NCI-H345 (cell line): ENCODE measurements at regions not wholly inside any gene's neighbourhood (a gene's known extent, or its start where the extent isn't known, plus 50 kb on each side); places are given as distances from the start of the nearest gene placed in this dataset.
"Not testable (repeated sequence)": the region's sequence is repeated elsewhere in the genome, so short reads cannot be mapped to it uniquely, and the experiment has no call there.

ENCODE experiments used
- DNase-seq: peaks from one replicate; lab custom pipeline; 2025; lab: John Stamatoyannopoulos, UW

- DNase-seq: peak; percentile 14
Measured at GRCh38 chr2:16392647-16393499, 272.8 kb downstream of the CYRIA start.

GRCh38 chr2:16391986-16392385 lies 273.6 kb downstream of the CYRIA start:
- no peak for DNase-seq

GRCh38 chr2:16390561-16390960 lies 275.1 kb downstream of the CYRIA start:
- DNase-seq: no peak

- no peak for DNase-seq
Measured at GRCh38 chr2:16389611-16390010, 276.0 kb downstream of the CYRIA start.

- not testable (repeated sequence) for DNase-seq
Measured at GRCh38 chr2:16388199-16388830, 277.3 kb downstream of the CYRIA start.

- DNase-seq: no peak
Measured at GRCh38 chr2:16387461-16387984, 278.1 kb downstream of the CYRIA start.

GRCh38 chr2:16386431-16386830 lies 279.2 kb downstream of the CYRIA start:
- DNase-seq: no peak

- no peak for DNase-seq
Measured at GRCh38 chr2:16386031-16386430, 279.6 kb downstream of the CYRIA start.

GRCh38 chr2:16385341-16385740 lies 280.3 kb downstream of the CYRIA start:
- no peak for DNase-seq

- no peak for DNase-seq
Measured at GRCh38 chr2:16383411-16383810, 282.2 kb downstream of the CYRIA start.

GRCh38 chr2:16382451-16382850 lies 283.2 kb downstream of the CYRIA start:
- no peak for DNase-seq

GRCh38 chr2:16381511-16381910 lies 284.1 kb downstream of the CYRIA start:
- no peak for DNase-seq

GRCh38 chr2:16379901-16380300 lies 285.7 kb downstream of the CYRIA start:
- not testable (repeated sequence) for DNase-seq

- not testable (repeated sequence) for DNase-seq
Measured at GRCh38 chr2:16379061-16379460, 286.6 kb downstream of the CYRIA start.

- no peak for DNase-seq
Measured at GRCh38 chr2:16378031-16378430, 287.6 kb downstream of the CYRIA start.

- no peak for DNase-seq
Measured at GRCh38 chr2:16375981-16376380, 289.7 kb downstream of the CYRIA start.

- DNase-seq: no peak
Measured at GRCh38 chr2:16375351-16375750, 290.3 kb downstream of the CYRIA start.

GRCh38 chr2:16374671-16375070 lies 291.0 kb downstream of the CYRIA start:
- DNase-seq: no peak

- DNase-seq: no peak
Measured at GRCh38 chr2:16373341-16373740, 292.3 kb downstream of the CYRIA start.

GRCh38 chr2:16371751-16372150 lies 293.9 kb downstream of the CYRIA start:
- DNase-seq: no peak

GRCh38 chr2:16368951-16369350 lies 296.7 kb downstream of the CYRIA start:
- no peak for DNase-seq

- DNase-seq: no peak
Measured at GRCh38 chr2:16368328-16368727, 297.3 kb downstream of the CYRIA start.

GRCh38 chr2:16365366-16365765 lies 300.3 kb downstream of the CYRIA start:
- no peak for DNase-seq
